ENCODE measurements at regions not wholly inside any gene's neighbourhood (a gene's known extent, or its start where the extent isn't known, plus 50 kb on each side); places are given as distances from the start of the nearest gene placed in this dataset.
A peak's percentile ranks its signal among the peaks of the same experiment; 100 is the strongest.

DNA sequence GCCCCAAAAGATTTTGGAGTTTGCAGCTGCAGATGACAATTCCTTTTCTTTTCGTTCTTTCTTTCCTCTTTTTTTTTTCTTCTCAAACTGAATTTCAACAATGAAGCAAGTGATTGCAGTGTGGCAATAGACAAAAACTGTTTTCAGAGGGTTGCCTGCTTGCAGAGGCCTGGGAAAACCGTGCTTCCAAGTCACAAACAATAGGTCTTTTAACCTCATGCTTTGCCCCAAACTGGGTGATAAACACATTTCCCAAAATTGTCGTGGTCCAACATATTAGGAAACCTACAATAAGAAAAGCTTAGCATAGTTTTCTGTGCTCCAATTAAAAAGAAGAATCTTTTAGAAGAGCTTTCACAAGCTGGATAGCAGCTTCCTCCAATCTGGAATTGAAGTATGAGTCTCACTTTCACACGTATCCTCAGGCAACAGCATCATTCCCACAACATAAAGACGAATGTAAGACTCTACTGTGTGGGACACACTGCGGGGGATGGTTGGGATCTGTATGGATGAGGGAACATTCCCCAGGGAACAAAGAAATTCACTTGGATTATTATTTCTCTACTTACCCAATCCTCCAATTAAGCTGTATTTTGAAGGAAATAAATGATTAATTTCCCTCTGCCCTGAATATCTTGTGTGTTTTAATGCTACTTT lies 656.1 kb downstream of the RNF144A start:
- no peak overlapping the region for H3K9ac ChIP-seq
- H3K4me3 ChIP-seq: no peak overlapping the region
- no peak for TF ChIP-seq Cebpa-rat (IDR thresholded peaks at IDR 0.05)
- H3K27ac ChIP-seq: no peak overlapping the region
- H3K4me1 ChIP-seq: no peaks in the 10 kb centered on the region
- H3K36me3 ChIP-seq: no peaks in the 10 kb centered on the region
- no peak overlapping the region for H3K4me2 ChIP-seq
- peaks cover 0 to 11% (median 10%) of the 10 kb centered on the region in 11 experiments; a peak in 18 of 22 replicates for H3K9me3 ChIP-seq (replicated peaks in 1 of 11)
- H3K27me3 ChIP-seq: no peaks in the 10 kb centered on the region
- H4K20me1 ChIP-seq: no peaks in the 10 kb centered on the region

DNA sequence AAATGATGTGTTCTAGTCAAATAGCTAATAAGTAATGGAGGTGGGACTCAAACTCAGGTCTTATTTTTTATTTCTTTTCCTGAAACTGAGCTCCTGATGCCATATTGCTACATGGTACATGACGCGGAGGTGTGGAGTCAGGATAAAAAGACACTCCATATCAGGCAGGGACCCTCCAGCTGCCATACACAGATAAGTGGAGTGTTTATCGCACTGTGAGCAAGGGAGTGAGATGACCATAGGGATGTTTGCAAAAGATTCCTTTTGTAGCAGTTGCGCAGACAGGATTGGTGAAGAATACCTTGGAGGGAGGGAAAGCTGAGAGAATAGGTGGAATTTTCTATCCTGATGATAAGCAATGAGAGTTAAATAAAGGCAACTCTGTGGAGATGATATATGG lies 657.2 kb downstream of the RNF144A start:
- H3K9ac ChIP-seq: no peak overlapping the region
- H3K36me3 ChIP-seq: no peaks in the 10 kb centered on the region
- H3K27ac ChIP-seq: no peak overlapping the region
- H3K9me3 ChIP-seq (replicated peaks in 1 of 11): peaks cover 0 to 12% (median 11%) of the 10 kb centered on the region in 11 experiments; a peak in 18 of 22 replicates
- no peaks in the 10 kb centered on the region for H3K27me3 ChIP-seq
- no peaks in the 10 kb centered on the region for H3K4me1 ChIP-seq
- H3K4me3 ChIP-seq: no peak overlapping the region
- TF ChIP-seq Cebpa-rat (IDR thresholded peaks at IDR 0.05): no peak
- H3K4me2 ChIP-seq: no peak overlapping the region
- no peaks in the 10 kb centered on the region for H4K20me1 ChIP-seq

DNA sequence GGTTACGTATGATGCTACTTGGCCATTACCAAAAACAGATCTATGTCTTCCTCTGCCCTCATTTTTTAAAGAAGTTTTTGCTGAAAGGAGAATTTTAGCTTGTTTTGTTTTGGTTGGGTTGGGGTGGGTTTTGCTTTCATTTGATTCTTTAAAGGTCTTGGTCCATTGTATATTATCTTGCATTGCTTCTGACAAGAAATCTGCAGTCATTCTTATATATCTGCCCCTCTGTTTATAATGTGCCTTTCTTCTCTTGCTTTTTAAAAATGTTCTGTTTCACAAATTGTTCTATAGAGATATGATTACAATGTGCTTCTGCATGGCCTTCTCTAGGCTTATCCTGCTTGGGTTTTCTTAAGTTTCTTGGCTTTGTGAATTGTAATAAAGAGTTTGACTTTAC lies 660.6 kb downstream of the RNF144A start:
- H4K20me1 ChIP-seq: no peaks in the 10 kb centered on the region
- H3K36me3 ChIP-seq: no peaks in the 10 kb centered on the region
- H3K9ac ChIP-seq: no peak overlapping the region
- H3K4me3 ChIP-seq: no peak overlapping the region
- H3K4me2 ChIP-seq: no peak overlapping the region
- no peak overlapping the region for H3K27ac ChIP-seq
- H3K9me3 ChIP-seq (replicated peaks in 1 of 11): peaks cover under 1 to 14% (median 11%) of the 10 kb centered on the region in 11 experiments; a peak in 19 of 22 replicates
- H3K4me1 ChIP-seq: no peaks in the 10 kb centered on the region
- TF ChIP-seq Cebpa-rat (IDR thresholded peaks at IDR 0.05): no peak
- H3K27me3 ChIP-seq: no peaks in the 10 kb centered on the region

DNA sequence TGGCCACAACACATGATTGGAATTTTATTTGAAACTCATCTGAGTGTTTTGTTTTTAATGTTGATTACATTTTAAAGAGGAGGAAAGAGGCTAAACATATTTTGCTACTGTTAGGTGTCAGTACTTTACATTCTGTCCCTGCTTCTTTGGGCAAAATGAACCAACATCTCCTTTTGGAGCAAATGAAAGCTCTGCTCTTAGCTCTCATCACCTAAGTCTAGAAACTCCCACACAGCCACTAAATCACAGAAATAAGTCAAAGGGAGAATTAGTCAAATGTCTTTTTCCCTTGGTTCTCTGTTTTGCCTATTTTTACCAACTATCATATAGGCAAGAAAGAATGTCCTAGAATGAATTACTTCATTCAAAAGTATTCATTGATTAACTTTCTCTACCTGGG lies 666.8 kb downstream of the RNF144A start:
- H3K27me3 ChIP-seq: no peaks in the 10 kb centered on the region
- H3K9me3 ChIP-seq (replicated peaks in 1 of 11): peaks cover 0 to 9% (median 0%) of the 10 kb centered on the region in 11 experiments; a peak in 7 of 22 replicates
- H4K20me1 ChIP-seq: no peaks in the 10 kb centered on the region
- H3K4me3 ChIP-seq: no peak overlapping the region
- H3K4me1 ChIP-seq: peaks cover 0 to 35% (median 0%) of the 10 kb centered on the region in 10 experiments; a peak in 6 of 20 replicates
- no peaks in the 10 kb centered on the region for H3K36me3 ChIP-seq
- H3K4me2 ChIP-seq: no peak overlapping the region
- TF ChIP-seq Cebpa-rat (IDR thresholded peaks at IDR 0.05): no peak
- H3K27ac ChIP-seq: no peak overlapping the region
- H3K9ac ChIP-seq: no peak overlapping the region

DNA sequence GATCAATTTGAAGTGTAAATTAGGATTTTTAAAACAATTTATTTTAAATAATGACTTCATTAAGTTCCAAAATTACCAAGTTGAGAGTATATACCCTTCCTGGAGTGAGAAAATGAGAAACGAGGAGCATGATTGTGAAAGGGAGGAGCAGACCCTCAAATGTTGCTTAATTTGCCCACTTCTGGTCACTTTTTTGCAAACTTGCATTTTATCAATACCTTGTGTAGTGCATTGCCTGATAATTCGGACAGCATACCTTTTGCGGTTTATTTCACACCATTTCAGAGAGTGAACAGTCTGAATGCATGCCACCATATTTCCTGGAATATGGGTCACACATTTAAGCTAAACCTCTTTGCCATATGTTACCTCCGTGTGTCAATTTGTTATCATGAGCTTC lies 669.7 kb downstream of the RNF144A start:
- no peak overlapping the region for H3K9ac ChIP-seq
- H3K36me3 ChIP-seq: no peaks in the 10 kb centered on the region
- no peak for TF ChIP-seq Cebpa-rat (IDR thresholded peaks at IDR 0.05)
- H3K9me3 ChIP-seq (replicated peaks in 1 of 11): peaks cover 0 to 9% (median 0%) of the 10 kb centered on the region in 11 experiments; a peak in 6 of 22 replicates
- peaks cover 0 to 37% (median 0%) of the 10 kb centered on the region in 10 experiments; a peak in 6 of 20 replicates for H3K4me1 ChIP-seq
- H3K4me2 ChIP-seq: no peak overlapping the region
- no peaks in the 10 kb centered on the region for H4K20me1 ChIP-seq
- H3K27ac ChIP-seq: no peak overlapping the region
- H3K27me3 ChIP-seq: no peaks in the 10 kb centered on the region
- no peak overlapping the region for H3K4me3 ChIP-seq

DNA sequence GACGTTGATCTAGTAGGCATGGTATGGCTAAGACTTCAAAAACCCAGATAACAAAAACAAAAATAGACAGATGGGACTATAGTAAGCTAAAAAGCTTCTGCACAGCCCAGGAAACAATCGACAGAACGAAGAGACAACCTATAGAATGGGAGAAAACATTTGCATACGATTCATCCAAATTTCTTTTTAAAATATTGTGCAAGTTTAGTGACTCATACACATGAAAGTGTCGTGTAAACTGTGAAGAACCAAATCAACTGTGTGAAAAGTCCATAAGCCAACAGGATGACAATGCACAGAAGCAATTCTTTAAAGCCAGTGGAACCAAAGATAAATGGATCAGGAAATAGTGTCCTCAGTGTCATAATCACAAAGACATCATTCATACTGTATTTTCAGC lies 671.1 kb downstream of the RNF144A start:
- Histone ChIP-seq H3K36me3 (no peaks in the 10 kb centered on the region), H3K4me3 (no peak overlapping the region), H3K27ac (peak overlapping the region in 1 of 11 experiments; percentile 33; a peak in 2 of 22 replicates), H3K4me2 (peak overlapping the region in 4 of 11 experiments; percentile 23 to 53 (median 34); a peak in 6 of 22 replicates), H3K9ac (no peak overlapping the region), H4K20me1 (no peaks in the 10 kb centered on the region), H3K9me3 (replicated peaks in 1 of 11) (peaks cover 0 to 2% (median 0%) of the 10 kb centered on the region in 11 experiments; a peak in 3 of 22 replicates), H3K4me1 (peaks cover 0 to 37% (median 0%) of the 10 kb centered on the region in 10 experiments; a peak in 6 of 20 replicates), H3K27me3 (no peaks in the 10 kb centered on the region)
- TF ChIP-seq Cebpa-rat (IDR thresholded peaks at IDR 0.05): peak in 1 of 11 experiments; percentile 32; a peak in 1 of 22 replicates

DNA sequence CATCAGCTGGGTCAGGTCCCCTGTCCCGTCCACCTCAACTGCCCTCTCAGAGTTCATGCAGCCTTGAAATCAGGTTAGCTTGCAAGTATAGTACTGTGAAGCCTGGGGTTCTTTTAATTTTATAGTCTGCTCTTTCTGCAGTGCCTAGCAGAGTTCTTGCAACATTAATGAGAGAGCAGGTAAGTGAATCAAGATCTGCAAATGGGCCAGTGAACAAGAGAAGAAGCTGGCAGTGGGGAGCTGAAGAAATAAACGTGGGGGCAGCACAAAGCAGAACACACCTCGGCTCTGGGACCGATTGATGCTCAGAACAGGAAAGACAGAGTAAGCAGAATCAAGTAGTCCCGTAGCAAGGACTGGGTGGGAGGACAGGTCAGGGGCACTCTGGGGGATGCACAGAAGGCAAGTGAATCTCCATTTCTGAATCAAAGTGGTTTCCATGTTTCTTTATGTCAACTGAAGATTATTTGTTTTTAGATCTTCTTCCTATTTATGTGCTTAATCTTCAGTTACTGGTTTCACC lies 675.5 kb downstream of the RNF144A start:
- H3K9ac ChIP-seq: no peak overlapping the region
- TF ChIP-seq Cebpa-rat (IDR thresholded peaks at IDR 0.05): no peak
- H3K36me3 ChIP-seq: no peaks in the 10 kb centered on the region
- no peak overlapping the region for H3K4me2 ChIP-seq
- no peak overlapping the region for H3K27ac ChIP-seq
- H3K4me1 ChIP-seq: peaks cover 7 to 20% (median 13%) of the 10 kb centered on the region in 10 experiments; a peak in 16 of 20 replicates
- H3K9me3 ChIP-seq (replicated peaks in 1 of 11): no peaks in the 10 kb centered on the region
- no peak overlapping the region for H3K4me3 ChIP-seq
- H4K20me1 ChIP-seq: no peaks in the 10 kb centered on the region
- no peaks in the 10 kb centered on the region for H3K27me3 ChIP-seq

DNA sequence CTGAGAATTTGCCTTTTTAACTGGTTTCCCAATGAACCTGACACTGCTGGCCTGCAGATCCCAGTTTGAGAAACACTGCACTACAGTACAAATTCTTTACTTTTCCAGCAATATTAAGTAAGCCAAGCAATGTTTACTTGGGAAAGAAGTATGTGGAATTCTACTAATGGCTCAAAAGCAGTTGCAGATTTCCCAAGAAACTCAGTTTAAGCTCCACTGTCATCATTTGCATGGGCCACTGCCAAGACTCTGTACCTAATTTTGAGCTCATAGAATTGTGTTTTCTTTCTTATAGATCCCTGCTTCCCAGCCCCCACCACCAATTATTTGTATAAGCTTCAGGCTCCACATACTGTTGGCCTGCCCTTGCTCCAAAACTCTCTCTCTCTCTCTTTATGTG lies 676.1 kb downstream of the RNF144A start:
- no peak overlapping the region for H3K9ac ChIP-seq

DNA sequence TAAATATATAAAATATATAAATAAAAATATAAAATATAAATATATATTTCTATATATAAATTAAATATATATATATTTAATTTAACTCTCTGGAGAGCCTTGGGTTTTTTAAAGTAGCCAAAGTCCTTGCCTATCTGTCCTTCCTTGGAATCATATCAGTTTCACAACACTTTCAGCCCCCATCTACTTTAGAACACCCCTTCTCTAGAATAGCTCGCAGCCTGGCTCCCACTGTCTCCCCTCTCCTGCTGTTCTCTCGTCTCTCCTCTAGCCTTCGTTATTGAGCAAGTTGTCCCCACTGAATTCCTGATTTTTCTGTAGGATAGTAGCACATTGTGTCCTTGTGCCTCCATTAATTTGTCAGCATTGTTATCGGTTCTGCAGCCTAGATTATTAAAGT lies 677.0 kb downstream of the RNF144A start:
- Histone ChIP-seq H4K20me1 (no peaks in the 10 kb centered on the region), H3K36me3 (no peaks in the 10 kb centered on the region), H3K9ac (no peak overlapping the region), H3K4me3 (no peak overlapping the region), H3K9me3 (replicated peaks in 1 of 11) (peaks cover 0 to 3% (median 0%) of the 10 kb centered on the region in 11 experiments; a peak in 1 of 22 replicates), H3K27me3 (no peaks in the 10 kb centered on the region), H3K4me1 (peaks cover under 1 to 20% (median 8%) of the 10 kb centered on the region in 10 experiments; a peak in 14 of 20 replicates), H3K4me2 (no peak overlapping the region), H3K27ac (no peak overlapping the region)
- no peak for TF ChIP-seq Cebpa-rat (IDR thresholded peaks at IDR 0.05)

More for the DNA sequence above, 676.1 kb downstream of the RNF144A start:
- H3K36me3 ChIP-seq: no peaks in the 10 kb centered on the region
- no peak for TF ChIP-seq Cebpa-rat (IDR thresholded peaks at IDR 0.05)
- H3K27me3 ChIP-seq: no peaks in the 10 kb centered on the region
- peaks cover 7 to 20% (median 10%) of the 10 kb centered on the region in 10 experiments; a peak in 16 of 20 replicates for H3K4me1 ChIP-seq
- no peaks in the 10 kb centered on the region for H4K20me1 ChIP-seq
- no peak overlapping the region for H3K4me3 ChIP-seq
- H3K27ac ChIP-seq: no peak overlapping the region
- H3K4me2 ChIP-seq: no peak overlapping the region
- no peaks in the 10 kb centered on the region for H3K9me3 ChIP-seq (replicated peaks in 1 of 11)

Data from BLaER1 treated with 17β-estradiol and CSF1 and Interleukin-3, amounts not matched to agents 10 nM and 100 nM (cell line).